ENCODE measurements at regions not wholly inside any gene's neighbourhood (a gene's known extent, or its start where the extent isn't known, plus 50 kb on each side); places are given as distances from the start of the nearest gene placed in this dataset.

- TF ChIP-seq REST (IDR thresholded peaks at IDR 0.05; ENCODE audit: insufficient read depth in 1 of 2, low read depth in 2 of 2, low read length in 1 of 2) (no peak), CTCF (IDR thresholded peaks at IDR 0.05) (no peak)
These were observed 544.3 kb upstream of the LRRC4C start for GRCh38 chr11:42003801-42004200.

Measured in Panc1 (cell line).